GM23338 (cell line): ENCODE measurements at regions not wholly inside any gene's neighbourhood (a gene's known extent, or its start where the extent isn't known, plus 50 kb on each side); places are given as distances from the start of the nearest gene placed in this dataset.
"Not testable (repeated sequence)": the region's sequence is repeated elsewhere in the genome, so short reads cannot be mapped to it uniquely, and the experiment has no call there.

Source experiments
- CREB1 ChIP-seq: fragments of 250-450 bp; sonication (Bioruptor Pico); IDR thresholded peaks from 2 replicates; pipeline ENCODE4 v1.5.0; 2020; ENCODE audit warnings: low read depth, mild to moderate bottlenecking, moderate library complexity
- CTCF ChIP-seq, 2 experiments: fragments of 200-600 bp in 1 of 2; sonication (generic) in 1 of 2; conservative IDR thresholded peaks; 2 replicates each; pipeline versions ENCODE4 v1.5.1 to v1.6.1; 2016 to 2017; ENCODE audit warnings: antibody characterized with exemption in 2 of 2, low read depth in 2 of 2, mild to moderate bottlenecking in 2 of 2, moderate library complexity in 1 of 2
- ETS1 ChIP-seq: IDR thresholded peaks from 2 replicates; pipeline ENCODE4 v1.6.1; 2016; ENCODE audit warnings: antibody characterized with exemption
- EZH2 ChIP-seq: fragments of 200-600 bp; sonication (generic); IDR thresholded peaks from one replicate; pipeline ENCODE4 v1.8.0; 2017; ENCODE audit warnings: antibody characterized with exemption, mild to moderate bottlenecking, low read depth; ENCODE audit not compliant: unreplicated experiment
- EZH2phosphoT487 ChIP-seq: fragments of 200-600 bp; sonication (generic); IDR thresholded peaks from one replicate; pipeline ENCODE4 v1.8.1; 2018; ENCODE audit warnings: antibody characterized with exemption; ENCODE audit not compliant: unreplicated experiment
- JUNB ChIP-seq: IDR thresholded peaks from one replicate; pipeline ENCODE4 v1.6.1; 2016; ENCODE audit warnings: antibody characterized with exemption; ENCODE audit not compliant: unreplicated experiment
- NANOG ChIP-seq: IDR thresholded peaks from 2 replicates; pipeline ENCODE4 v1.6.1; 2016; ENCODE audit warnings: antibody characterized with exemption, borderline replicate concordance
- POLR2AphosphoS5 ChIP-seq: IDR thresholded peaks from 2 replicates; pipeline ENCODE4 v1.6.1; 2016; ENCODE audit warnings: antibody characterized with exemption, low read depth
- REST ChIP-seq: IDR thresholded peaks from one replicate; pipeline ENCODE4 v1.6.1; 2018; ENCODE audit warnings: antibody characterized with exemption; ENCODE audit not compliant: unreplicated experiment
- STAT1 ChIP-seq: IDR thresholded peaks from one replicate; pipeline ENCODE4 v1.6.1; 2016; ENCODE audit warnings: antibody characterized with exemption; ENCODE audit not compliant: unreplicated experiment
- ZNF114 ChIP-seq: fragments of 250-450 bp; sonication (Bioruptor Pico); IDR thresholded peaks from 2 replicates; pipeline ENCODE4 v1.5.0; 2020; ENCODE audit warnings: mild to moderate bottlenecking, moderate library complexity
- ZNF331 ChIP-seq: fragments of 250-450 bp; sonication (Bioruptor Pico); IDR thresholded peaks from 2 replicates; pipeline ENCODE4 v1.5.0; 2020; ENCODE audit warnings: low read depth, mild to moderate bottlenecking, moderate library complexity
- TF ChIP-seq, protein P1 (sequence below): fragments of 250-450 bp; sonication (Bioruptor Pico); IDR thresholded peaks from 2 replicates; pipeline ENCODE4 v1.5.0; 2020; ENCODE audit warnings: mild to moderate bottlenecking, moderate library complexity

GRCh38 chr3:178348561-178349217 lies 187.5 kb upstream of the KCNMB2 start:
- TF ChIP-seq CTCF (conservative IDR thresholded peaks at IDR 0.05; ENCODE audit: low read depth in 2 of 2); POLR2AphosphoS5; EZH2; REST; JUNB; CREB1 (CRISPR knock-in tag); ETS1; ZNF114 (CRISPR knock-in tag); EZH2phosphoT487; NANOG; STAT1; ZNF331 (CRISPR knock-in tag): not testable (repeated sequence)
- TF ChIP-seq, protein P1, sequence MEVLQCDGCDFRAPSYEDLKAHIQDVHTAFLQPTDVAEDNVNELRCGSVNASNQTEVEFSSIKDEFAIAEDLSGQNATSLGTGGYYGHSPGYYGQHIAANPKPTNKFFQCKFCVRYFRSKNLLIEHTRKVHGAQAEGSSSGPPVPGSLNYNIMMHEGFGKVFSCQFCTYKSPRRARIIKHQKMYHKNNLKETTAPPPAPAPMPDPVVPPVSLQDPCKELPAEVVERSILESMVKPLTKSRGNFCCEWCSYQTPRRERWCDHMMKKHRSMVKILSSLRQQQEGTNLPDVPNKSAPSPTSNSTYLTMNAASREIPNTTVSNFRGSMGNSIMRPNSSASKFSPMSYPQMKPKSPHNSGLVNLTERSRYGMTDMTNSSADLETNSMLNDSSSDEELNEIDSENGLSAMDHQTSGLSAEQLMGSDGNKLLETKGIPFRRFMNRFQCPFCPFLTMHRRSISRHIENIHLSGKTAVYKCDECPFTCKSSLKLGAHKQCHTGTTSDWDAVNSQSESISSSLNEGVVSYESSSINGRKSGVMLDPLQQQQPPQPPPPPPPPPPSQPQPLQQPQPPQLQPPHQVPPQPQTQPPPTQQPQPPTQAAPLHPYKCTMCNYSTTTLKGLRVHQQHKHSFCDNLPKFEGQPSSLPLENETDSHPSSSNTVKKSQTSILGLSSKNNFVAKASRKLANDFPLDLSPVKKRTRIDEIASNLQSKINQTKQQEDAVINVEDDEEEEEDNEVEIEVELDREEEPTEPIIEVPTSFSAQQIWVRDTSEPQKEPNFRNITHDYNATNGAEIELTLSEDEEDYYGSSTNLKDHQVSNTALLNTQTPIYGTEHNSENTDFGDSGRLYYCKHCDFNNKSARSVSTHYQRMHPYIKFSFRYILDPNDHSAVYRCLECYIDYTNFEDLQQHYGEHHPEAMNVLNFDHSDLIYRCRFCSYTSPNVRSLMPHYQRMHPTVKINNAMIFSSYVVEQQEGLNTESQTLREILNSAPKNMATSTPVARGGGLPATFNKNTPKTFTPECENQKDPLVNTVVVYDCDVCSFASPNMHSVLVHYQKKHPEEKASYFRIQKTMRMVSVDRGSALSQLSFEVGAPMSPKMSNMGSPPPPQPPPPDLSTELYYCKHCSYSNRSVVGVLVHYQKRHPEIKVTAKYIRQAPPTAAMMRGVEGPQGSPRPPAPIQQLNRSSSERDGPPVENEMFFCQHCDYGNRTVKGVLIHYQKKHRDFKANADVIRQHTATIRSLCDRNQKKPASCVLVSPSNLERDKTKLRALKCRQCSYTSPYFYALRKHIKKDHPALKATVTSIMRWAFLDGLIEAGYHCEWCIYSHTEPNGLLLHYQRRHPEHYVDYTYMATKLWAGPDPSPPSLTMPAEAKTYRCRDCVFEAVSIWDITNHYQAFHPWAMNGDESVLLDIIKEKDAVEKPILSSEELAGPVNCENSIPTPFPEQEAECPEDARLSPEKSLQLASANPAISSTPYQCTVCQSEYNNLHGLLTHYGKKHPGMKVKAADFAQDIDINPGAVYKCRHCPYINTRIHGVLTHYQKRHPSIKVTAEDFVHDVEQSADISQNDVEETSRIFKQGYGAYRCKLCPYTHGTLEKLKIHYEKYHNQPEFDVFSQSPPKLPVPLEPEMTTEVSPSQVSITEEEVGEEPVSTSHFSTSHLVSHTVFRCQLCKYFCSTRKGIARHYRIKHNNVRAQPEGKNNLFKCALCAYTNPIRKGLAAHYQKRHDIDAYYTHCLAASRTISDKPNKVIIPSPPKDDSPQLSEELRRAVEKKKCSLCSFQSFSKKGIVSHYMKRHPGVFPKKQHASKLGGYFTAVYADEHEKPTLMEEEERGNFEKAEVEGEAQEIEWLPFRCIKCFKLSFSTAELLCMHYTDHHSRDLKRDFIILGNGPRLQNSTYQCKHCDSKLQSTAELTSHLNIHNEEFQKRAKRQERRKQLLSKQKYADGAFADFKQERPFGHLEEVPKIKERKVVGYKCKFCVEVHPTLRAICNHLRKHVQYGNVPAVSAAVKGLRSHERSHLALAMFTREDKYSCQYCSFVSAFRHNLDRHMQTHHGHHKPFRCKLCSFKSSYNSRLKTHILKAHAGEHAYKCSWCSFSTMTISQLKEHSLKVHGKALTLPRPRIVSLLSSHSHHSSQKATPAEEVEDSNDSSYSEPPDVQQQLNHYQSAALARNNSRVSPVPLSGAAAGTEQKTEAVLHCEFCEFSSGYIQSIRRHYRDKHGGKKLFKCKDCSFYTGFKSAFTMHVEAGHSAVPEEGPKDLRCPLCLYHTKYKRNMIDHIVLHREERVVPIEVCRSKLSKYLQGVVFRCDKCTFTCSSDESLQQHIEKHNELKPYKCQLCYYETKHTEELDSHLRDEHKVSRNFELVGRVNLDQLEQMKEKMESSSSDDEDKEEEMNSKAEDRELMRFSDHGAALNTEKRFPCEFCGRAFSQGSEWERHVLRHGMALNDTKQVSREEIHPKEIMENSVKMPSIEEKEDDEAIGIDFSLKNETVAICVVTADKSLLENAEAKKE (CRISPR knock-in tag), result not testable (repeated sequence)
